CD4-positive, alpha-beta memory T cell (primary cell): ENCODE measurements at regions not wholly inside any gene's neighbourhood (a gene's known extent, or its start where the extent isn't known, plus 50 kb on each side); places are given as distances from the start of the nearest gene placed in this dataset.
A peak's percentile ranks its signal among the peaks of the same experiment; 100 is the strongest.

ENCODE experiments used
- CTCF ChIA-PET: fragments of 350-600 bp; sonication (Branson Sonifier 250); formaldehyde crosslinking; loops from one replicate; lab custom pipeline; 2021; ENCODE audit warnings: inconsistent platforms; ENCODE audit not compliant: partially characterized antibody; lab: Charles Lee
- POLR2A ChIA-PET: fragments of 350-600 bp; sonication (Branson Sonifier 250); formaldehyde crosslinking; loops from one replicate; lab custom pipeline; 2021; ENCODE audit not compliant: partially characterized antibody; lab: Charles Lee
- DNase-seq, 5 donors: peaks; one replicate each; pipeline versions ENCODE4 v3.0.0 to v3.0.0-alpha.2; 2020 to 2022; ENCODE audit warnings: mixed read lengths in 1 of 5
- H3K27ac ChIP-seq: one replicate; pipeline ENCODE4 v1.7.0; 2013; ENCODE audit warnings: low read depth, low read length
- H3K27me3 ChIP-seq: 2 replicates; pipeline ENCODE4 v1.7.0; 2013; ENCODE audit warnings: mild to moderate bottlenecking, low read length, moderate library complexity; ENCODE audit not compliant: insufficient read depth
- H3K36me3 ChIP-seq: 2 replicates; pipeline ENCODE4 v1.7.0; 2013; ENCODE audit warnings: mild to moderate bottlenecking, low read length, moderate library complexity; ENCODE audit not compliant: insufficient read depth
- H3K4me1 ChIP-seq: 2 replicates; pipeline ENCODE4 v1.7.0; 2013; ENCODE audit warnings: mild to moderate bottlenecking, low read length, moderate library complexity; ENCODE audit not compliant: insufficient read depth
- H3K4me3 ChIP-seq, 2 donors: one replicate each; pipeline ENCODE4 v1.7.0; 2013; ENCODE audit warnings: low read length in 2 of 2, mild to moderate bottlenecking in 1 of 2
- H3K9me3 ChIP-seq, 2 donors: one replicate each; pipeline ENCODE4 v1.7.0; 2013; ENCODE audit warnings: low read length in 2 of 2, control low read depth in 1 of 2; ENCODE audit not compliant: control insufficient read depth in 1 of 2
- H3K27ac Mint-ChIP-seq, 7 donors: one replicate each; pipeline ENCODE4 v1.8.0; 2020 to 2021; ENCODE audit warnings: mixed read lengths in 7 of 7, mild to moderate bottlenecking in 6 of 7, inconsistent platforms in 3 of 7, moderate library complexity in 3 of 7
- H3K27me3 Mint-ChIP-seq, 2 donors: one replicate each; pipeline ENCODE4 v1.8.0; 2020 to 2021; ENCODE audit warnings: mixed read lengths in 2 of 2
- H3K36me3 Mint-ChIP-seq, 2 donors: one replicate each; pipeline ENCODE4 v1.8.0; 2020 to 2021; ENCODE audit warnings: mixed read lengths in 2 of 2, inconsistent platforms in 1 of 2, mild to moderate bottlenecking in 1 of 2
- H3K4me1 Mint-ChIP-seq, 4 donors: one replicate each; pipeline ENCODE4 v1.8.0; 2020 to 2021; ENCODE audit warnings: mixed read lengths in 4 of 4, mild to moderate bottlenecking in 1 of 4
- H3K4me3 Mint-ChIP-seq, 8 donors: one replicate each; pipeline ENCODE4 v1.8.0; 2020 to 2021; ENCODE audit warnings: mixed read lengths in 8 of 8, mild to moderate bottlenecking in 7 of 8, moderate library complexity in 6 of 8, inconsistent platforms in 3 of 8
- H3K9me3 Mint-ChIP-seq, 8 donors: one replicate each; pipeline ENCODE4 v1.8.0; 2020 to 2021; ENCODE audit warnings: mixed read lengths in 8 of 8, mild to moderate bottlenecking in 5 of 8, inconsistent platforms in 3 of 8, moderate library complexity in 1 of 8
- intact Hi-C: fragments of 100-400 bp; cut with micrococcal nuclease; formaldehyde crosslinking; loops from one replicate; pipeline ENCODE4 v1.15.1; 2023

DNA sequence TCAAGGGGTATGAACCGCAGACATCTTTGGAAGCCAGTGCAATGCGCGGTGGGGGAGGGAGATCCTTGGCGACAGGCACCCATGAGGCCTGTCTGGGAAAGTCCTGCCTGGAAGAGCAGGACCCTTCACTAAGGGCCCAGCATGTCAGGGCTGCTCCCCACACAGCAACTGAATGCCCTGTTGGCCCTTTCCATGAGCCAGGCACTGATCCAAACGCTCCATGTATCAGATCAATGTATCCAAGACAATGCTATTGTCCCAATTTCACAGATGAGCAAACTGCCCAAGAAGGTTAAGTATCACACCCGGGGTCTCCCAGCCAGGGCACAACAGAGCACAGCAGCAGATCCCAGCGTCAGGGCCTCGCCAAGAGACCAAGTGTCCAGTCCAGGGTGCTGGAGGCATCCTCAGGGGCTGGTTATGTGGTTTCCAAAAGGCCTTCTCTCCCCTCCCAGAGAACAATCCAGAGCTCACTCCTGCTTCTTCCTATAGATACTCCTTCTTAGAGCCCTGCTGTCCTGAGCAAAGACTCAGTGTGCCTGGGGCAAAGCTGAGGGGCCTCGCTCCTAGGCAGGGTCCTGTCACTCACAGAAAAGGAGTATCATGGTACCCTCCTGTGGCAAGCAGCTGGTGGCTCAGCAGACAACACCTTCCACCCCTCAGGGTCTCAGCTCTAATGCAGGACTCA, 328.0 kb downstream of the NPHP4 start:
- intact Hi-C loops, result no loop called here
- peaks cover 5 to 10% of the 10 kb centered on the region in 2 donors for H3K27me3 Mint-ChIP-seq

GRCh38 chr1:5662744-5663126, 329.5 kb downstream of the NPHP4 start:
- CTCF ChIA-PET, result no interaction called here
- no peaks in the 10 kb centered on the region for H3K36me3 ChIP-seq
- H3K4me1 ChIP-seq, result peaks cover 36% of the 10 kb centered on the region
- POLR2A ChIA-PET, result no interaction called here
- H3K36me3 Mint-ChIP-seq, result no peaks in the 10 kb centered on the region
- peaks cover 7 to 51% (median 17%) of the 10 kb centered on the region in 4 donors for H3K4me1 Mint-ChIP-seq
- no peak overlapping the region for H3K4me3 ChIP-seq
- no peak for DNase-seq
- no peak overlapping the region for H3K27ac ChIP-seq
- no peaks in the 10 kb centered on the region for H3K27me3 ChIP-seq
- H3K9me3 Mint-ChIP-seq, result peaks cover 0 to 8% (median 0%) of the 10 kb centered on the region in 8 donors
- intact Hi-C loops, result no loop called here
- H3K27ac Mint-ChIP-seq, result no peak overlapping the region
- H3K27me3 Mint-ChIP-seq, result peaks cover 5 to 13% of the 10 kb centered on the region in 2 donors
- H3K9me3 ChIP-seq, result no peaks in the 10 kb centered on the region
- no peak overlapping the region for H3K4me3 Mint-ChIP-seq

More for the DNA sequence above, 328.0 kb downstream of the NPHP4 start:
- Histone ChIP-seq H3K27me3 (no peaks in the 10 kb centered on the region), H3K9me3 (no peaks in the 10 kb centered on the region), H3K27ac (no peak overlapping the region), H3K4me3 (no peak overlapping the region), H3K36me3 (no peaks in the 10 kb centered on the region), H3K4me1 (peaks cover 47% of the 10 kb centered on the region)
- H3K4me1 Mint-ChIP-seq, result peaks cover 11 to 59% (median 23%) of the 10 kb centered on the region in 4 donors
- POLR2A ChIA-PET, result no interaction called here
- no peak overlapping the region for H3K4me3 Mint-ChIP-seq
- DNase-seq, result no peak
- peaks cover 0 to 12% (median 0%) of the 10 kb centered on the region in 8 donors for H3K9me3 Mint-ChIP-seq
- H3K27ac Mint-ChIP-seq, result peak overlapping the region in 2 of 7 donors; percentile 3 to 31
- H3K36me3 Mint-ChIP-seq, result no peaks in the 10 kb centered on the region
- CTCF ChIA-PET, result no interaction called here

GRCh38 chr1:5662086-5662743, 330.0 kb downstream of the NPHP4 start:
- Mint-ChIP-seq H3K9me3 (peaks cover 0 to 8% (median 0%) of the 10 kb centered on the region in 8 donors), H3K4me1 (peaks cover 7 to 49% (median 15%) of the 10 kb centered on the region in 4 donors)
- intact Hi-C loops, result no loop called here

GRCh38 chr1:5661196-5662085, 330.8 kb downstream of the NPHP4 start:
- H3K9me3 Mint-ChIP-seq, result peaks cover 0 to 4% (median 0%) of the 10 kb centered on the region in 8 donors
- H3K4me3 ChIP-seq, result no peak overlapping the region
- intact Hi-C loops, result no loop called here
- no peaks in the 10 kb centered on the region for H3K9me3 ChIP-seq
- peaks cover 5 to 13% of the 10 kb centered on the region in 2 donors for H3K27me3 Mint-ChIP-seq
- H3K4me1 ChIP-seq, result peaks cover 33% of the 10 kb centered on the region
- CTCF ChIA-PET, result no interaction called here
- no peaks in the 10 kb centered on the region for H3K36me3 ChIP-seq
- H3K27ac Mint-ChIP-seq, result peak overlapping the region in 1 of 7 donors; percentile 35
- no peaks in the 10 kb centered on the region for H3K36me3 Mint-ChIP-seq
- H3K27ac ChIP-seq, result no peak overlapping the region
- DNase-seq, result no peak
- H3K4me1 Mint-ChIP-seq, result peaks cover 4 to 42% (median 9%) of the 10 kb centered on the region in 4 donors
- POLR2A ChIA-PET, result no interaction called here
- H3K27me3 ChIP-seq, result no peaks in the 10 kb centered on the region
- no peak overlapping the region for H3K4me3 Mint-ChIP-seq

More at GRCh38 chr1:5662086-5662743, 330.0 kb downstream of the NPHP4 start:
- Histone ChIP-seq H3K4me3 (no peak overlapping the region), H3K27ac (no peak overlapping the region), H3K27me3 (no peaks in the 10 kb centered on the region), H3K9me3 (no peaks in the 10 kb centered on the region), H3K4me1 (peaks cover 36% of the 10 kb centered on the region), H3K36me3 (no peaks in the 10 kb centered on the region)
- Mint-ChIP-seq H3K36me3 (no peaks in the 10 kb centered on the region), H3K27ac (no peak overlapping the region), H3K4me3 (no peak overlapping the region), H3K27me3 (peaks cover 5 to 13% of the 10 kb centered on the region in 2 donors)
- ChIA-PET POLR2A (no interaction called here), CTCF (no interaction called here)
- DNase-seq, result no peak

DNA sequence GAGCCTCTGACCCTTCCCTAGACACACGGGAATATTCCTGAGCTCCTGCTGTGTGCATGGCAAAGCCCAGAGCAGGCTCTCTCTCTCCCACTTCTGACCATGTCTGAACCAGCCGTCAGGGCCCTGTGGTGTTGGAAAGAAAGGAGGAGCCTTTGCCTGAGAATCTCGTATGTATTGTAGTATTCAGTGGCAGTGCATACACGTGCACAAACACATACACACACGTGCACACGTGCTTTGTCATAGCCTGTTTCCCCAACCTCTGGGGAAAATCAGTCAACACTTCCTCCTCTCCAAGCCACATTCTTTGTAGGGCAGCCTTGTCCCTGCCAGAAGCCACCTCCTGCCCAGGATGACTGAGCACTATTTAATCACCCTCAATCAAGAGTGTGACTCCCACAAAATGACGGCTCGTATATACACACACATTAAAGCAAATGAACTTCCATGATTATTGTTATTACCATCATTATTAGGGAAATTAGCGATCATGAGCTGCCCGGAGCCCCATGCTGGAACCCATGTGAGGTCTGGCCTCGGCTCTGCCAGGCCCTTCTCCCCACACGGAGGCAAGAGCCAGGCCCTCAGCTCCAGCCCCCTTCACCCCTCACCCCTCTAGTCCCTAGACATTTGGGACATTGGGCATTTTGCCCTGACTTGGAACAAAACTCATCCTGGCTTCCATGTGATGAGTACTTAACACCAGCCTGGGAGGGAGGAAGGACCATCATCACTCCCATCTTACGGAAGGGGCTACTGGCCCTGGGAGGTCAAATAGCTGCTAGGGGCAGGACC, 331.9 kb downstream of the NPHP4 start:
- Mint-ChIP-seq H3K27me3 (peaks cover 5 to 13% of the 10 kb centered on the region in 2 donors), H3K36me3 (no peaks in the 10 kb centered on the region), H3K27ac (no peak overlapping the region), H3K4me1 (peaks cover 4 to 36% (median 7%) of the 10 kb centered on the region in 4 donors), H3K4me3 (peak overlapping the region in 1 of 8 donors; percentile 17), H3K9me3 (peaks cover 0 to 5% (median 0%) of the 10 kb centered on the region in 8 donors)
- no peak for DNase-seq
- CTCF ChIA-PET, result no interaction called here
- no peaks in the 10 kb centered on the region for H3K36me3 ChIP-seq
- H3K9me3 ChIP-seq, result no peaks in the 10 kb centered on the region
- H3K4me3 ChIP-seq, result no peak overlapping the region
- intact Hi-C loops, result no loop called here
- no peak overlapping the region for H3K27ac ChIP-seq
- H3K27me3 ChIP-seq, result no peaks in the 10 kb centered on the region
- POLR2A ChIA-PET, result no interaction called here
- peaks cover 22% of the 10 kb centered on the region for H3K4me1 ChIP-seq

DNA sequence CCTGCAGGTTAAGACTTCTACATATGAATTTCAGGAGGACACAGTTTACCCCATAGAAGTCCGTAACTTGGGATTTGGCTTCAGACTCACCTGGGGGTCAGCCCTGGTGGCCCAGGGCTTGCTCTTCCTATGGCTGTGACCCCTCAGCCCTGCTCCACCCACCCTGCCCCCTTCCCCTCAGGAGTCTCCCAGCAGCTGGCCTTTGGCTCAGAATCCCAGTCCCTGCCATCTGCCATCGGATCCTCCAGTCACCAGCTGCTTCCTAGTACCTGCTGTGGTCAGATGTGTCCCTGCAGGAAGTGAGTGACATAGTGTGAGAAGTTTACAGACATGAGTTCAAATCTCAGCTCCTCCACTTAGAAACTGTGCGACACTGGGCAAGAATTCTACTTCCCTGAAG, 332.6 kb downstream of the NPHP4 start:
- Histone ChIP-seq H3K27me3 (no peaks in the 10 kb centered on the region), H3K4me1 (peaks cover 15% of the 10 kb centered on the region), H3K4me3 (no peak overlapping the region), H3K9me3 (no peaks in the 10 kb centered on the region), H3K36me3 (no peaks in the 10 kb centered on the region), H3K27ac (no peak overlapping the region)
- intact Hi-C loops, result no loop called here
- no peak overlapping the region for H3K27ac Mint-ChIP-seq
- H3K4me1 Mint-ChIP-seq, result peaks cover 4 to 30% (median 6%) of the 10 kb centered on the region in 4 donors
- no peaks in the 10 kb centered on the region for H3K36me3 Mint-ChIP-seq
- no peak overlapping the region for H3K4me3 Mint-ChIP-seq
- DNase-seq, result no peak
- peaks cover 0 to 7% (median 0%) of the 10 kb centered on the region in 8 donors for H3K9me3 Mint-ChIP-seq
- POLR2A ChIA-PET, result no interaction called here
- CTCF ChIA-PET, result no interaction called here
- H3K27me3 Mint-ChIP-seq, result peaks cover 5 to 13% of the 10 kb centered on the region in 2 donors
